ENCODE measurements at regions not wholly inside any gene's neighbourhood (a gene's known extent, or its start where the extent isn't known, plus 50 kb on each side); places are given as distances from the start of the nearest gene placed in this dataset.

DNA sequence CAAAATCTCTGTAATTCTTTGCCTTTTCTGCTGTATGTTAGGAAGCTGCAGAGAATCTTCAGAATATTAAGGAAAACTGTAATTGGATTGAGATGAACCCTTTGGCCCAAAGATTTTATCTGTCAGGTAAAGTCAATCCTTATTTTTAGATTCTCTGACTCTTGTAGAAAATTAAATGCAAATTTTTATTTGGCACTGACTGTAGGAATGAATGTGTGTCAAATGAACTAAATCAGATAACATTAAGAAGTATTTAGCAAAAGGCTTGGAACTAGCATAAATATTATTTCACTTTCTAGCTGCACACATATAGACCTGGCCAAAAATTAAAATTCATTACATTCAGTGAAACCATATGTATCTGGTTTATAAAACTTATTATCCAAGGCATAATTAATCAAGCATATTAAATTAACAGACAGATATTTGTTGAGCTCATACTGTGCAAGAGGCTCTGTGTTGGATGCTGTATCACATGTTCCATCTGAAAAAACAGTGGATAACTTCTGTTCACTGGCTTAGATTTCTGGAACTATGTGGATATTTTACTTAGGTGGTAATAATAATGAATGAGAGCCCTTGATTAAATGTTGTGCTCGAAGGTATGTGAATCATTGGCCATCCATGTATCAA, 124.8 kb downstream of the HDGFL1 start:
- no peak for TF ChIP-seq POLR2AphosphoS5 (IDR thresholded peaks at IDR 0.05; ENCODE audit: borderline replicate concordance, low read depth, low read length)
- TF ChIP-seq EZH2 (IDR thresholded peaks at IDR 0.05), result no peak
